Thymus (tissue), 11 donors: ENCODE measurements at regions not wholly inside any gene's neighbourhood (a gene's known extent, or its start where the extent isn't known, plus 50 kb on each side); places are given as distances from the start of the nearest gene placed in this dataset.
"Not testable (repeated sequence)": the region's sequence is repeated elsewhere in the genome, so short reads cannot be mapped to it uniquely, and the experiment has no call there.

Experiments
- DNase-seq, 9 donors: peaks; one replicate each; pipeline ENCODE4 v3.0.0-alpha.2; 2013; ENCODE audit warnings: low spot score in 9 of 9, low read depth in 6 of 9, missing footprints in 1 of 9
- H3K27ac ChIP-seq, 2 donors: one replicate each; pipeline ENCODE4 v1.5.1; 2013; ENCODE audit warnings: control low read depth in 1 of 2, low read depth in 1 of 2, low read length in 1 of 2, mild to moderate bottlenecking in 1 of 2, moderate library complexity in 1 of 2
- H3K27me3 ChIP-seq, 2 donors: one replicate each; pipeline ENCODE4 v1.5.1; 2013; ENCODE audit warnings: low read length in 1 of 2; ENCODE audit not compliant: control insufficient read depth in 2 of 2, insufficient read depth in 1 of 2
- H3K36me3 ChIP-seq, 2 donors: one replicate each; pipeline ENCODE4 v1.5.1; 2013; ENCODE audit warnings: low read length in 1 of 2, mild to moderate bottlenecking in 1 of 2, moderate library complexity in 1 of 2; ENCODE audit not compliant: control insufficient read depth in 2 of 2, insufficient read depth in 2 of 2
- H3K4me1 ChIP-seq, 2 donors: one replicate each; pipeline ENCODE4 v1.5.1; 2013; ENCODE audit warnings: low read length in 2 of 2; ENCODE audit not compliant: control insufficient read depth in 2 of 2, insufficient read depth in 2 of 2
- H3K4me3 ChIP-seq, 2 donors: one replicate each; pipeline ENCODE4 v1.5.1; 2013; ENCODE audit warnings: low read length in 2 of 2, control low read depth in 1 of 2, mild to moderate bottlenecking in 1 of 2
- H3K9me3 ChIP-seq, 2 donors: one replicate each; pipeline ENCODE4 v1.5.1; 2013; ENCODE audit warnings: low read length in 1 of 2, mild to moderate bottlenecking in 1 of 2; ENCODE audit not compliant: control insufficient read depth in 2 of 2, insufficient read depth in 1 of 2
- WGBS: extraction: QIAGEN DNeasy Blood & Tissue Kit; methylation state at CpG from one replicate; pipeline ENCODE4 v1.1.7; 2013; 5-methylcytosine and 5-hydroxymethylcytosine counted together
- donor health status: healthy.

- H3K9me3 ChIP-seq = no peaks in the 10 kb centered on the region
- 77% methylated on average over 5 of the region's 5 CpGs for WGBS
- no peaks in the 10 kb centered on the region for H3K36me3 ChIP-seq
- no peak overlapping the region for H3K4me3 ChIP-seq
- H3K27ac ChIP-seq = no peak overlapping the region
- H3K27me3 ChIP-seq = no peaks in the 10 kb centered on the region
- H3K4me1 ChIP-seq = no peaks in the 10 kb centered on the region
- no peak for DNase-seq
Measured at GRCh38 chr14:48250575-48250974, 575.2 kb upstream of the MDGA2 start.

- Histone ChIP-seq H3K4me3 (no peak overlapping the region), H3K27ac (no peak overlapping the region), H3K27me3 (no peaks in the 10 kb centered on the region), H3K4me1 (no peaks in the 10 kb centered on the region), H3K36me3 (no peaks in the 10 kb centered on the region), H3K9me3 (no peaks in the 10 kb centered on the region)
- no peak for DNase-seq
- 48% methylated on average over 2 of the region's 2 CpGs for WGBS
Measured at GRCh38 chr14:48247977-48248376, 572.6 kb upstream of the MDGA2 start.

- Histone ChIP-seq H3K4me3 (no peak overlapping the region), H3K36me3 (no peaks in the 10 kb centered on the region), H3K27me3 (no peaks in the 10 kb centered on the region), H3K4me1 (no peaks in the 10 kb centered on the region), H3K9me3 (no peaks in the 10 kb centered on the region), H3K27ac (no peak overlapping the region)
- DNase-seq = no peak
- 94% methylated on average over 3 of the region's 3 CpGs for WGBS
Measured at GRCh38 chr14:48243900-48244299, 568.5 kb upstream of the MDGA2 start.

GRCh38 chr14:48229091-48229490 is 553.7 kb upstream of the MDGA2 start:
- H3K36me3 ChIP-seq = no peaks in the 10 kb centered on the region
- H3K27ac ChIP-seq = no peak overlapping the region
- no peaks in the 10 kb centered on the region for H3K27me3 ChIP-seq
- H3K4me1 ChIP-seq = no peaks in the 10 kb centered on the region
- H3K9me3 ChIP-seq = no peaks in the 10 kb centered on the region
- H3K4me3 ChIP-seq = no peak overlapping the region
- no peak for DNase-seq

GRCh38 chr14:48193893-48194292 is 518.5 kb upstream of the MDGA2 start:
- no peak overlapping the region for H3K4me3 ChIP-seq
- no peaks in the 10 kb centered on the region for H3K9me3 ChIP-seq
- no peaks in the 10 kb centered on the region for H3K27me3 ChIP-seq
- 94% methylated on average over 13 of the region's 13 CpGs for WGBS
- no peaks in the 10 kb centered on the region for H3K4me1 ChIP-seq
- no peak overlapping the region for H3K27ac ChIP-seq
- DNase-seq = no peak
- H3K36me3 ChIP-seq = no peaks in the 10 kb centered on the region

GRCh38 chr14:48149624-48150023 is 474.2 kb upstream of the MDGA2 start:
- not testable (repeated sequence) for H3K36me3 ChIP-seq, H3K9me3 ChIP-seq, H3K4me3 ChIP-seq, H3K4me1 ChIP-seq, H3K27ac ChIP-seq, H3K27me3 ChIP-seq, DNase-seq
- WGBS = 93% methylated on average over 1 of the region's 1 CpG

GRCh38 chr14:48140804-48141203 is 465.4 kb upstream of the MDGA2 start:
- Histone ChIP-seq H3K27ac (no peak overlapping the region), H3K36me3 (no peaks in the 10 kb centered on the region), H3K4me1 (no peaks in the 10 kb centered on the region), H3K9me3 (no peaks in the 10 kb centered on the region), H3K4me3 (no peak overlapping the region), H3K27me3 (no peaks in the 10 kb centered on the region)
- WGBS = 94% methylated on average over 3 of the region's 3 CpGs
- DNase-seq = no peak

GRCh38 chr14:48129472-48129871 is 454.1 kb upstream of the MDGA2 start:
- Histone ChIP-seq H3K27ac (no peak overlapping the region), H3K36me3 (no peaks in the 10 kb centered on the region), H3K4me1 (no peaks in the 10 kb centered on the region), H3K4me3 (no peak overlapping the region), H3K27me3 (no peaks in the 10 kb centered on the region), H3K9me3 (no peaks in the 10 kb centered on the region)
- DNase-seq = no peak

- no peak overlapping the region for H3K4me3 ChIP-seq
Measured at GRCh38 chr14:48127674-48128073, 452.3 kb upstream of the MDGA2 start.

GRCh38 chr14:48125654-48126053 is 450.2 kb upstream of the MDGA2 start:
- no peak for DNase-seq
- WGBS = 80% methylated on average over 4 of the region's 4 CpGs
- Histone ChIP-seq H3K27ac (no peak overlapping the region), H3K36me3 (no peaks in the 10 kb centered on the region), H3K27me3 (no peaks in the 10 kb centered on the region), H3K4me3 (no peak overlapping the region), H3K4me1 (no peaks in the 10 kb centered on the region), H3K9me3 (no peaks in the 10 kb centered on the region)

More at GRCh38 chr14:48127674-48128073, 452.3 kb upstream of the MDGA2 start:
- H3K36me3 ChIP-seq = no peaks in the 10 kb centered on the region
- WGBS = 92% methylated on average over 5 of the region's 5 CpGs
- no peaks in the 10 kb centered on the region for H3K9me3 ChIP-seq
- no peaks in the 10 kb centered on the region for H3K27me3 ChIP-seq
- no peak overlapping the region for H3K27ac ChIP-seq
- no peak for DNase-seq
- H3K4me1 ChIP-seq = no peaks in the 10 kb centered on the region
